GM21619 (cell line): ENCODE measurements at regions not wholly inside any gene's neighbourhood (a gene's known extent, or its start where the extent isn't known, plus 50 kb on each side); places are given as distances from the start of the nearest gene placed in this dataset.
"Not testable (repeated sequence)": the region's sequence is repeated elsewhere in the genome, so short reads cannot be mapped to it uniquely, and the experiment has no call there.

Experiments used
- ATAC-seq: cut with Tn5 transposase; IDR thresholded peaks from one replicate; pipeline ENCODE4 v1.9.1; 2021; ENCODE audit not compliant: unreplicated experiment

DNA sequence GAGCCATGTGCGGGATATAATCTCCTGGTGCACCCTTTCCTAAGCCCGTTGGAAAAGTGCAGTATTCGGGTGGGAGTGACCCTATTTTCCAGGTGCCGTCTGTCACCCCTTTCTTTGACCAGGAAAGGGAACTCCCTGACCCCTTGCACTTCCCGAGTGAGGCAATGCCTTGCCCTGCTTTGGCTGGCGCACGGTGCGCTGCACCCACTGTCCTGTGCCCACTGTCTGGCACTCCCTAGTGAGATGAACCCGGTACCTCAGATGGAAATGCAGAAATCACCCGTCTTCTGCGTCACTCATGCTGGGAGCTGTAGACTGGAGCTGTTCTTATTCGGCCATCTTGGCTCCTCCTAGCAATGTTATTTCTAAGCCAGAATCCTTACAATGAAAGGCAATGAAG, 121.1 kb downstream of the TAF11L14 start:
- not testable (repeated sequence) for ATAC-seq

DNA sequence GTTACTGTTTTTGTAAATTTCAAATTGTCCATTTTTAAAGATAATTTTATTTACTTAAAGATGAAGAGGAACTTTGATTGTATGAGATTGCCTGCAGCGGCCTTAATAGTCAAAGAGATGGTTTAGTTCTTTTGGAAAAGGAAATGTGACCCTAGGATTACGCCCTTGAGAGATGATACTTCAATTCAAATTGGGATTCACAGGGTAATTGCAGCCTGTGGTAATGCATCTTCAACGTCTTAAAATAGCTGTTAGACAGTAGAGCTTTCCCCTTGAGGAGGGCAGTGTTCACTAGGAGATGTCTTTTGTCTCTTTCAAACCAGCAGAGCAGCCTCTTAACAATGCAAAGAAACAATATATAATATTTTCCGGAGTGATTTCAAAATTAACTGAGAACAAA, 127.1 kb downstream of the TAF11L14 start:
- ATAC-seq: no peak

- ATAC-seq: no peak
Observed at GRCh38 chr5:17763301-17763700, 129.0 kb downstream of the TAF11L14 start.

DNA sequence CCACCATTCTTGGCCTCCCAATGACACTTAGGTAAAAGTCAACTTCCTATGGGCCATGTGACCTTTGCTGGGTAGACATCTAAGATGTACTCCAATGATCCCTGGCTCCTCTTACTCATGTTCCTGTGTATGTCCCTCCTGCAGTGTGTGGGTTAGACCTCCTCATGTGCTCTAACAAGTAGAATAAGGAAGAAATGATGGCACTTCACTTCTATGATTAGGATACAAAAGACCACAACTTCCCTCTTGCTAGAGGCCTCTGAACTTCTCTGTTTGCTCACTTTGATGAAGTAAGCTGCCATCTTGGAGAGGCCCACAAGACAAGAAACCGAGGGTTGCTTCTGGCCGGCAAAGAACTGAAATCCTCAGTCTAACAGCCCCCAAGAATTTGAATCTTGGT, 131.8 kb downstream of the TAF11L14 start:
- no peak for ATAC-seq

- ATAC-seq: no peak
Observed at GRCh38 chr5:17769277-17769676, 135.0 kb downstream of the TAF11L14 start.

DNA sequence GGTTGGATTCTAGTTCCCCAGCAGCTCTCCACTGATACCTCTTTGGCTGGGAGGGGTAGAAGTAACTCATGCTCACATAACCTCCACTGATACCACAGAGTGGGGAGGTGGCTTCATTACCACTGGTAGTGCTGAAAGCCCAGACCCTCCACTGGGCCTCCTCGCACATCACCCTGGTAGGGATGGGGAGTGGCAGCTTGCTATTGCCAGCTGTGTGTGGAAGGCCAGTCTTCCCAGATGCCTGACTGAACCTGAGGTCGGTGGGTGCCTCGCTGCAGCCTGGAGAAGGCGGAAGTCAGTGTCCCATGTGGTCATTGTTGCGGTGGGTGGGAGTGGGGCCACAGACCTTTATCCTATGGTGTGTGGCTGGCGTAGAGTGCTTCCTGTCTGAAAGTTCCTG, 138.0 kb downstream of the TAF11L14 start:
- no peak for ATAC-seq

- no peak for ATAC-seq
Observed at GRCh38 chr5:17785774-17786173, 151.5 kb downstream of the TAF11L14 start.

DNA sequence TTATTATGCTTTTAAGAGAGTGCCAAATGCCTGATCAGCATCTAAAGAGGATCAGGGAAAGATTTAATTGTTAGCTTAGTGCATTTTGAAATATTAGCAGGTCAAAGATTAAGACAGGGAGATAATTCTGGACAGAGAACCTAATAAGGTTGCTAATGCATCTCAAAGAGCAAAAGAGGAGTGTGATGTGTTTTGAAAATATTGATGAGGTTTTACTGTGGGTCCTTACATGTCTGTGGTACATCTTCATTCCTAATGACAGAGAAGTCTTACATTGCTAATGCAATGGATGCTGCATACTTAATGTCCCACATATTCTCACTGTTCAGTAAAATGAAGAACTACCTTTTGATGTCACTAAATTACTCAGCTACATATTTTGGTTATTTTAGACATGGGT, 154.1 kb downstream of the TAF11L14 start:
- ATAC-seq: no peak

GRCh38 chr5:17794201-17794600, 159.9 kb downstream of the TAF11L14 start:
- ATAC-seq: no peak

- no peak for ATAC-seq
Observed at GRCh38 chr5:17794815-17795214, 160.6 kb downstream of the TAF11L14 start.

DNA sequence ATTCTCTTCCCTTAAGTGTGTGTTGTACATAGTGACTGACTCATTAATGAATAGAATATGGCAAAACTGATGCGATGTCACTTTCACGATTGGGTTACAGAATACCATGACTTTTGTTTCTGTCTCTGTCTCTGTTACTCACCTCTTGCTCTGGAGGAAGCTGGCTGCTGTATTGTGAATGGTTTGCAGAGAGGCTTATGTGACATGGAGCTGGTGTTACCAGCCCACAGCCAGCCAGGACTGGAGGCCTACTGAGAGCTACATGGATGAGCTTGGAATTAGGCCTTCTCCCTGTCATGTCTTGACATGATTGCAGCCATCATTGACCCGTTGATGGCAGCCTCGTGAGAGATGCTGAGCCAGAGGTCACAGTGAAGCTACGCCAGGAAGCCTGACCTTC, 161.9 kb downstream of the TAF11L14 start:
- no peak for ATAC-seq

GRCh38 chr5:17796757-17797396, 162.6 kb downstream of the TAF11L14 start:
- ATAC-seq: no peak

DNA sequence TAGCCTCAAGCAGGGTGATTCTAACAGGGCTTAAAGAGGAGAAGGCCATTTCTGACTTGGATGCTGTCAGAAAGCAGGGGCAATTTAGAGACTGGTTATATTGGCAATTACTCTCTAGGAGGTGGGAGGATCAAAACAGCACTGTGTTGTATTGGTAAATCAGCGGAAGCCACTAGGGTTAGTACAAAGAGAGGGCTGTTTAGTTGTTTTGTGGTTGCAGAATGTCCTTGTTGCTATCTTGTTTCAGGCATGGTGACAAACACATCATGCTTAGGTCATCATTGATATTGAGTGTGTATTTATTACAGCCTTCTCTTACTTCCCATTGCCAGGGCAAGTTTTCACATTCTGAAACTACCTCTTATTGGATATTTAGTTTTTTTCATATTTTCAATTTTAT, 165.3 kb downstream of the TAF11L14 start:
- no peak for ATAC-seq

- no peak for ATAC-seq
Observed at GRCh38 chr5:17801595-17801994, 167.3 kb downstream of the TAF11L14 start.

GRCh38 chr5:17802256-17802655, 168.0 kb downstream of the TAF11L14 start:
- ATAC-seq: no peak

DNA sequence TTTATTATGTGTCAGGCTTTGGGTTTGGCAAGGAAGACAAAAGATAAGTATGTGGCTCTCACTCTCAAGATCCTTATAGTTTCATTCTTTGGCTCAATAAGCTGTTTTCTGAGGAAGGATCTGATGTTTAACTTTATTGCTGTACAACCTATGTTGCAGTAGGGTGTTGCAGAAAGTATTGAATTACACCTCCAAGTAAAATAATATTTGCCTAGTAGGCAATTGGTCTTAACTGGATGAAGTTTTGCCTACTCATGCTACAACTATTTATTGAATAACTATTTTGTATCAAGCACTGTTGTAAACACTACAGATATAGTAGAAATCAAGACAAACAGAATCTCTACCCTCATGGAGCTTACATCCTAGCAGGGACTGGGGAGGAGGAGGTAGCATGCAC, 169.7 kb downstream of the TAF11L14 start:
- ATAC-seq: no peak

- ATAC-seq: no peak
Observed at GRCh38 chr5:17805227-17805825, 171.1 kb downstream of the TAF11L14 start.

GRCh38 chr5:17806818-17807468, 172.7 kb downstream of the TAF11L14 start:
- no peak for ATAC-seq

DNA sequence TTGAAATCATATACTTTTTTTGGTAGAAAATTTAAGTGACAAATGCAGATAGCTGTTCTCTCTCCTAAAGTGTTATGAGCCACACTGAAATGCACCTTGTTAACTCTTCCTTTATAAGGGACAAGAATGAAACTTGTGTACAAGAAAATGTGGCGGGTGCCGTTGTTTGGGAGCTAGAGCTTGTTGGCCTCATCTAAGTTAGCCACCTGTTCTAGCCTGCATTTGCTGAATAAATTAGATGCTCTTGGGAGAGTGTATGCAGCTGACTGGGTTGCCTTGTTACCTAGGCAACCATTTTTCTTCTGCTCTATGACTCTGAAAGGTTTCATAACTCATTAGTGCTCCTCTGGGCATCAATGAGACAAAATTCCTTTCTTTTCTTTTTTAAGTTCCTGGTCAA, 174.3 kb downstream of the TAF11L14 start:
- no peak for ATAC-seq

DNA sequence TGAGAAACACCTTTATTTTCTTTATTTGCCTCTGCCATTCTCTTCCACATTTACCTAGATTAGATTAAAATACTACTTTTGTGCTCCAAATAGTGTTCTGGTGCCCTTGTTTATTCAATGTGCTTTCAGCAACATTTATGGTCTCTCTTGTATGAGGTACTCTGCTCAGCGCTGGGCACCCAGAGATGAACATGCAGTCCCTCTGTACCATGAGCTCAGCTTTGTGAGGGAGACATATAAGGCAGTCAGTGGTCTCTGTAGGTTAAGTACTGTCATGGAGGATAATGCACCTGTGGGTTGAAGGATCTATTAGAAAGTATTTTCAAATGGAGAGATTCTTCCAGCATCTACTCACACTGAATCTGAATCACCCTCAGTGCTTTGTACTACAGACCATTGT, 176.5 kb downstream of the TAF11L14 start:
- ATAC-seq: no peak

DNA sequence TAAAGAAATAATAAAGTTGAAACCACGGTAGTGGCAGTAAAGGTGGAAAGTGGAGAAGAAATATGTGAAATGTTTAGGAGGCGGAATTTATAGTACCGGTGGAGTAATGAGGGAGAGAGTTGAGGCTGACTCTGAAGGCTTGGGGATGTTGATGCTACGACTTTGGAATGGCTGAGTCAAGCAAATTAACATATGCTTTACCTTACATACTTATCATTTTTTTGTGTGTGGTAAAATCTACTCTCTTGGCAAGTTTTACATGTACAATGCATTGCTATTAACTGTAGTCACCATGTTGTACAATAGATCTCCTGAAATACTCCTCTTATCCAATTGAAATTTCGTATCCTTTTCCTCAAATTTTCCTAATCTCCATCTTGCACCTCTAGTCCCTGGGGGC, 179.0 kb downstream of the TAF11L14 start:
- ATAC-seq: no peak

GRCh38 chr5:17816505-17816904, 182.2 kb downstream of the TAF11L14 start:
- no peak for ATAC-seq

DNA sequence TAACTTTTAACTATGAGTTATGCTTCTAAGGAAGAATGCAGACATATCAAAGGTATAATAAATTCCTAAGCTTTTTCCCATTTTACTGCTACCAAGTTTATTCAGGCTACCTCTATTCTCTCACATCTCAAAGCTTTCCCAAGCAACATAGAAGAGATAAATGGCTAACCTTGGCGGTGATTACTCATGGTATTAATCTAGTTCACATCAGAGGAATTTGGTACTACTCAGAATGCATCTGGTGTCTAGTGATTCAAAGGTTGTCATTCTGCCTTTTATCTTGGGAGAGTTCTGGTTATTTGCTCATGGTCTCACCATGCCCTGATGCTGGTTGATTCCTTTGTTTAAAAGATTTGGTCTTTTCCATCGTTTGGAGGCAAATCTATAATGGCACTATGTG, 182.7 kb downstream of the TAF11L14 start:
- no peak for ATAC-seq
